DND-41 (cell line): ENCODE measurements at regions not wholly inside any gene's neighbourhood (a gene's known extent, or its start where the extent isn't known, plus 50 kb on each side); places are given as distances from the start of the nearest gene placed in this dataset.

ENCODE experiments used
- ATAC-seq: fragments of 200-7000 bp; cut with Tn5 transposase; 3 replicates; pipeline ENCODE4 v1.9.1; 2021; ENCODE audit warnings: low read depth; ENCODE audit not compliant: insufficient read depth
- DNase-seq: peaks from one replicate; pipeline ENCODE4 v3.0.0-alpha.2; 2020
- H2AFZ ChIP-seq: 2 replicates; pipeline ENCODE4 v1.6.0; 2012; ENCODE audit warnings: low read depth, low read length
- H3K27ac ChIP-seq: 2 replicates; pipeline ENCODE4 v1.5.1; 2012; ENCODE audit warnings: low read length, inconsistent platforms
- H3K27me3 ChIP-seq: fragments of 200-600 bp; sonication (generic); 2 replicates; pipeline ENCODE4 v1.6.0; 2012; ENCODE audit warnings: low read length, mild to moderate bottlenecking, inconsistent platforms; ENCODE audit not compliant: insufficient read depth, poor library complexity
- H3K36me3 ChIP-seq: 2 replicates; pipeline ENCODE4 v1.5.1; 2012; ENCODE audit warnings: low read length, inconsistent platforms; ENCODE audit not compliant: insufficient read depth
- H3K4me1 ChIP-seq: 2 replicates; pipeline ENCODE4 v1.5.1; 2012; ENCODE audit warnings: mild to moderate bottlenecking, low read length; ENCODE audit not compliant: insufficient read depth
- H3K4me2 ChIP-seq: 2 replicates; pipeline ENCODE4 v1.6.0; 2012; ENCODE audit warnings: mild to moderate bottlenecking, moderate library complexity, low read length, inconsistent platforms; ENCODE audit not compliant: insufficient read depth
- H3K4me3 ChIP-seq, 2 experiments: fragments of 200-600 bp in 1 of 2; shearing (Covaris generic) in 1 of 2; 2 replicates each; pipeline ENCODE4 v1.5.1; 2012 to 2016; ENCODE audit warnings: inconsistent platforms in 2 of 2, low read length in 2 of 2, mild to moderate bottlenecking in 2 of 2, low read depth in 1 of 2, moderate library complexity in 1 of 2
- H3K79me2 ChIP-seq: 2 replicates; pipeline ENCODE4 v1.6.0; 2012; ENCODE audit warnings: low read length, inconsistent platforms; ENCODE audit not compliant: insufficient read depth
- H3K9ac ChIP-seq: 2 replicates; pipeline ENCODE4 v1.6.0; 2012; ENCODE audit warnings: low read depth, mild to moderate bottlenecking, inconsistent platforms, low read length, moderate library complexity
- H3K9me3 ChIP-seq: 2 replicates; pipeline ENCODE4 v1.5.1; 2012; ENCODE audit warnings: low read length, moderate library complexity, mild to moderate bottlenecking, inconsistent platforms; ENCODE audit not compliant: insufficient read depth, severe bottlenecking
- H4K20me1 ChIP-seq: 2 replicates; pipeline ENCODE4 v1.6.0; 2012; ENCODE audit warnings: low read length; ENCODE audit not compliant: insufficient read depth
- CTCF ChIP-seq: IDR thresholded peaks from 2 replicates; pipeline ENCODE4 v1.5.1; 2012; ENCODE audit warnings: borderline replicate concordance, low read length, moderate library complexity, mild to moderate bottlenecking; ENCODE audit not compliant: poor library complexity, severe bottlenecking; ENCODE audit errors: extremely low read depth
- EZH2 ChIP-seq: IDR thresholded peaks from 3 replicates; pipeline ENCODE4 v1.6.1; 2012; ENCODE audit warnings: borderline replicate concordance, low read depth, mild to moderate bottlenecking, moderate library complexity, low read length, inconsistent platforms; ENCODE audit not compliant: severe bottlenecking

- DNase-seq, result peak; percentile 17
- Histone ChIP-seq H3K4me2 (no peak overlapping the region), H3K4me1 (no peaks in the 10 kb centered on the region), H3K4me3 (no peak overlapping the region), H2AFZ (no peak overlapping the region), H3K9ac (no peak overlapping the region), H3K9me3 (no peaks in the 10 kb centered on the region), H3K36me3 (no peaks in the 10 kb centered on the region), H3K27me3 (no peaks in the 10 kb centered on the region), H3K27ac (no peak overlapping the region), H3K79me2 (no peaks in the 10 kb centered on the region), H4K20me1 (no peaks in the 10 kb centered on the region)
- no peak for ATAC-seq
- TF ChIP-seq CTCF, result peak; percentile 45
- TF ChIP-seq EZH2, result no peak
Observed at GRCh38 chr6:119966484-119966883, 616.9 kb upstream of the MAN1A1 start.

GRCh38 chr6:119965900-119966299 is 616.3 kb upstream of the MAN1A1 start:
- Histone ChIP-seq H3K9ac (no peak overlapping the region), H3K4me1 (no peaks in the 10 kb centered on the region), H2AFZ (no peak overlapping the region), H3K9me3 (no peaks in the 10 kb centered on the region), H3K4me2 (no peak overlapping the region), H4K20me1 (no peaks in the 10 kb centered on the region), H3K79me2 (no peaks in the 10 kb centered on the region), H3K36me3 (no peaks in the 10 kb centered on the region), H3K27me3 (no peaks in the 10 kb centered on the region), H3K27ac (no peak overlapping the region), H3K4me3 (no peak overlapping the region)
- no peak for DNase-seq
- TF ChIP-seq CTCF (no peak), EZH2 (no peak)
- ATAC-seq, result no peak

- Histone ChIP-seq H3K9ac (no peak overlapping the region), H3K4me3 (no peak overlapping the region), H3K79me2 (no peaks in the 10 kb centered on the region), H3K36me3 (no peaks in the 10 kb centered on the region), H3K9me3 (no peaks in the 10 kb centered on the region), H3K4me2 (no peak overlapping the region), H3K4me1 (no peaks in the 10 kb centered on the region), H3K27me3 (no peaks in the 10 kb centered on the region), H2AFZ (no peak overlapping the region), H3K27ac (no peak overlapping the region), H4K20me1 (no peaks in the 10 kb centered on the region)
- no peak for DNase-seq
- TF ChIP-seq CTCF (no peak), EZH2 (no peak)
- no peak for ATAC-seq
Observed at GRCh38 chr6:119965008-119965407, 615.4 kb upstream of the MAN1A1 start.

GRCh38 chr6:119962505-119962904 is 612.9 kb upstream of the MAN1A1 start:
- Histone ChIP-seq H2AFZ (no peak overlapping the region), H3K4me2 (no peak overlapping the region), H3K4me1 (no peaks in the 10 kb centered on the region), H3K9me3 (no peaks in the 10 kb centered on the region), H3K27ac (no peak overlapping the region), H3K9ac (no peak overlapping the region), H3K36me3 (no peaks in the 10 kb centered on the region), H3K79me2 (no peaks in the 10 kb centered on the region), H4K20me1 (no peaks in the 10 kb centered on the region), H3K4me3 (no peak overlapping the region), H3K27me3 (no peaks in the 10 kb centered on the region)
- TF ChIP-seq EZH2, result no peak
- no peak for TF ChIP-seq CTCF
- DNase-seq (no peak), ATAC-seq (no peak)
